Lung (tissue), 11 donors: ENCODE measurements at regions not wholly inside any gene's neighbourhood (a gene's known extent, or its start where the extent isn't known, plus 50 kb on each side); places are given as distances from the start of the nearest gene placed in this dataset.

ENCODE experiments used
- ATAC-seq: fragments of 200-7000 bp; cut with Tn5 transposase; one replicate; pipeline ENCODE4 v1.9.1; 2020; ENCODE audit warnings: moderate number of reproducible peaks; ENCODE audit not compliant: insufficient read depth, low FRiP score
- DNase-seq, 3 donors: peaks; one replicate each; pipeline ENCODE4 v3.0.0-alpha.2; 2013 to 2017
- H3K27ac ChIP-seq, 2 donors: one replicate each; pipeline ENCODE4 v1.5.1; 2013; ENCODE audit warnings: mild to moderate bottlenecking in 2 of 2, moderate library complexity in 2 of 2, control low read depth in 1 of 2, inconsistent platforms in 1 of 2, low read depth in 1 of 2, low read length in 1 of 2
- H3K27me3 ChIP-seq, 3 donors: one replicate each; pipeline ENCODE4 v1.5.1; 2013; ENCODE audit warnings: low read length in 2 of 3; ENCODE audit not compliant: control insufficient read depth in 3 of 3, insufficient read depth in 3 of 3
- H3K36me3 ChIP-seq, 4 donors: one replicate each; pipeline ENCODE4 v1.5.1; 2013; ENCODE audit warnings: low read length in 4 of 4, mild to moderate bottlenecking in 1 of 4, moderate library complexity in 1 of 4; ENCODE audit not compliant: control insufficient read depth in 4 of 4, insufficient read depth in 4 of 4
- H3K4me1 ChIP-seq, 5 donors: one replicate each; pipeline ENCODE4 v1.5.1; 2013; ENCODE audit warnings: low read length in 5 of 5, mild to moderate bottlenecking in 2 of 5, moderate library complexity in 1 of 5; ENCODE audit not compliant: control insufficient read depth in 5 of 5, insufficient read depth in 5 of 5
- H3K4me3 ChIP-seq: one replicate; pipeline ENCODE4 v1.5.1; 2013; ENCODE audit warnings: mild to moderate bottlenecking, control low read depth, moderate library complexity
- H3K9ac ChIP-seq, 2 donors: one replicate each; pipeline ENCODE4 v1.5.1; 2013; ENCODE audit warnings: low read length in 2 of 2, control low read depth in 1 of 2; ENCODE audit not compliant: insufficient read depth in 1 of 2
- H3K9me3 ChIP-seq, 4 donors: one replicate each; pipeline ENCODE4 v1.5.1; 2013; ENCODE audit warnings: low read length in 3 of 4, mild to moderate bottlenecking in 1 of 4, moderate library complexity in 1 of 4; ENCODE audit not compliant: control insufficient read depth in 4 of 4, insufficient read depth in 3 of 4
- whole genome bisulfite sequencing, 2 donors: extraction: QIAGEN DNeasy Blood & Tissue Kit; methylation state at CpG; one replicate each; pipeline ENCODE4 v1.1.7; 2013; 5-methylcytosine and 5-hydroxymethylcytosine counted together
- TF ChIP-seq, protein P1 (sequence below): IDR thresholded peaks from 2 replicates; pipeline ENCODE4 v1.5.1; 2012; ENCODE audit warnings: mild to moderate bottlenecking; ENCODE audit errors: control extremely low read depth, extremely low read depth
- donor health status: control.
- donor health status: control.
- donor health status: Bipolar disorder and iron deficiency.
- donor health status: healthy.
- donor health status: DM: yes; HTN: yes; CAD: no.

DNA sequence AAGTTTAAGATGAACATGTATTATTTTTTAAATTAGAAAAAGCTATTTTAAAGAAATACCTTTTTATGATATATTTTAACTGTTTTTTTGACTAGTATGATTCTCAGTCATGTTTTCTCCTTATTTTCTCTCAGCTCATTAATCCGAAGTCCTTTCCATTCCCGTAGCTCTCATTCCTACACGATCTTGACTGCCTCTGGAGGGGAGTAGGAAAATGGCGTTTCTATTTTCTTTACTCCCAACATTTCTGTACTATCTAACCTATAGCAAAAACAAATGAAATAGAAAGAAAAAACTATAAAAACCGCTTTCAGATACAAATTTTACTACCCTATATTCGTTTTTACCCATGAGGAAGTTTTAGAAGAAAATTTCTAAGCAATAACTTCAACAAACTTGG, 343.8 kb downstream of the RBM26 start:
- H3K4me3 ChIP-seq = no peak overlapping the region
- no peaks in the 10 kb centered on the region for H3K27me3 ChIP-seq
- H3K4me1 ChIP-seq = peaks cover 0 to 5% (median 0%) of the 10 kb centered on the region in 5 donors
- no peaks in the 10 kb centered on the region for H3K36me3 ChIP-seq
- DNase-seq (no peak), ATAC-seq (no peak)
- no peaks in the 10 kb centered on the region for H3K9me3 ChIP-seq
- 76 to 77% methylated on average over 6 of the region's 6 CpGs for WGBS, 2 donors
- TF ChIP-seq, protein P1, sequence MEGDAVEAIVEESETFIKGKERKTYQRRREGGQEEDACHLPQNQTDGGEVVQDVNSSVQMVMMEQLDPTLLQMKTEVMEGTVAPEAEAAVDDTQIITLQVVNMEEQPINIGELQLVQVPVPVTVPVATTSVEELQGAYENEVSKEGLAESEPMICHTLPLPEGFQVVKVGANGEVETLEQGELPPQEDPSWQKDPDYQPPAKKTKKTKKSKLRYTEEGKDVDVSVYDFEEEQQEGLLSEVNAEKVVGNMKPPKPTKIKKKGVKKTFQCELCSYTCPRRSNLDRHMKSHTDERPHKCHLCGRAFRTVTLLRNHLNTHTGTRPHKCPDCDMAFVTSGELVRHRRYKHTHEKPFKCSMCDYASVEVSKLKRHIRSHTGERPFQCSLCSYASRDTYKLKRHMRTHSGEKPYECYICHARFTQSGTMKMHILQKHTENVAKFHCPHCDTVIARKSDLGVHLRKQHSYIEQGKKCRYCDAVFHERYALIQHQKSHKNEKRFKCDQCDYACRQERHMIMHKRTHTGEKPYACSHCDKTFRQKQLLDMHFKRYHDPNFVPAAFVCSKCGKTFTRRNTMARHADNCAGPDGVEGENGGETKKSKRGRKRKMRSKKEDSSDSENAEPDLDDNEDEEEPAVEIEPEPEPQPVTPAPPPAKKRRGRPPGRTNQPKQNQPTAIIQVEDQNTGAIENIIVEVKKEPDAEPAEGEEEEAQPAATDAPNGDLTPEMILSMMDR = no peak
- H3K9ac ChIP-seq = no peak overlapping the region
- H3K27ac ChIP-seq = no peak overlapping the region

DNA sequence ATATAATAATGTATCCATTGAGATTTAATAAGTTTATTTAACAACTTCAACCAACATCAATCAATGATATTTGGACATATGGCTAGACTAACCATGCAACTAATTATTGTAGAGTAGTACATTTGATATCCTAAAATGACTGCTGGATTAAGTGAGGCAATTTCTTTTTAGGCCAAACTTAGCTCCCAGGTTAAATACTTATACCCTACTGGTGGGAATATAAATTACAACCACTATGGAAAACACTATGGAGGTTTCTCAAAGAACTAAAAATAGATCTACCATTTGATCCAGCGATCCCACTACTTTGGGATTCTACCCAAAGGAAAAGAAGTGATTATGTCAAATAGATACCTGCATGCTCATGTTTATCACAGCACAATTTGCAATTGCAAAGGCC, 345.8 kb downstream of the RBM26 start:
- no peak for DNase-seq
- Histone ChIP-seq H3K27me3 (no peaks in the 10 kb centered on the region), H3K4me1 (peaks cover 0 to 5% (median 0%) of the 10 kb centered on the region in 5 donors), H3K27ac (no peak overlapping the region), H3K9me3 (no peaks in the 10 kb centered on the region), H3K4me3 (no peak overlapping the region), H3K36me3 (no peaks in the 10 kb centered on the region), H3K9ac (no peak overlapping the region)
- ATAC-seq = no peak
- WGBS, 2 donors = 81 to 83% methylated on average over 1 of the region's 1 CpG
- TF ChIP-seq, protein P1 = no peak

DNA sequence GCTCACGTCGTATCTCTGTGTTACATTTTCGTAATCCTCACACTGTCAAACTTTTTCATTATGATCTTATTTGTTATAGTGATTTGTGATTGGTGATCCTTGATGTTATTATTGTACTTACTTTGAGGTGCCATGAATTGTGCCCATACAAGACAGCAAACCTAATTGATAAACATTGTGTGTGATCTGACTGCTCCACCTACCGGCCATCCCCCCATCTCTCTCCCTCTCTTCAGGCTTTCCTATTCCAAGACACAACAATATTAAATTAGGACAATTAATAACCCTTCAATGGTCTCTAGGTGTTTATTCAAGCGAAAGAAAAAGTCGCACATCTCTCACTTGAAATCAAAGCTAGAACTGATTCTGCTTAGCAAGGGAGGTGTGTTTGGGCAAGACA, 349.3 kb downstream of the RBM26 start:
- ATAC-seq (no peak), DNase-seq (no peak)
- TF ChIP-seq, protein P1 = no peak
- Histone ChIP-seq H3K4me3 (no peak overlapping the region), H3K4me1 (peaks cover 0 to 5% (median 0%) of the 10 kb centered on the region in 5 donors), H3K36me3 (no peaks in the 10 kb centered on the region), H3K9ac (no peak overlapping the region), H3K27me3 (no peaks in the 10 kb centered on the region), H3K27ac (no peak overlapping the region), H3K9me3 (no peaks in the 10 kb centered on the region)
- WGBS, 2 donors = 82 to 85% methylated on average over 6 of the region's 6 CpGs

DNA sequence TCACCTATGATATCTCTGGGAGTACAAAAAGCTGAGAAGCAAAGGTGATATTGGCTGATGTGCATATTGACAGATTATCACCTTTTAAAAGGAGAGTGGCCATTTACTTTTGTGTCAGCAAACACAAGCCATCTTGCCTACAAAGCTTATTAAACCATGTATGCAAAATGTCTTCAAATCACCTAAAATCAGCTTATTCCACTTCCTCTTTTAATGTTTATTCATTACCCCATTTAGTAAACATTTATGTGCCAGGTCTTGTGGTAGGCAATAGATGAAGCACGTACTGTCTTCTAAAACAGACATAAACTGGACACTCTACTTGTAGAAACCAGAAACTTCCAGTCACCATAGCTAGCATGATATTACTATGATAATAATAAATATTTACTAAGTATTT, 354.6 kb downstream of the RBM26 start:
- ATAC-seq = no peak
- Histone ChIP-seq H3K4me3 (no peak overlapping the region), H3K9me3 (peaks cover 0 to 2% (median 0%) of the 10 kb centered on the region in 4 donors), H3K27ac (no peak overlapping the region), H3K4me1 (no peaks in the 10 kb centered on the region), H3K36me3 (no peaks in the 10 kb centered on the region), H3K9ac (no peak overlapping the region), H3K27me3 (no peaks in the 10 kb centered on the region)
- no peak for DNase-seq
- WGBS, 2 donors = 63 to 84% methylated on average over 1 of the region's 1 CpG
- TF ChIP-seq, protein P1 = no peak
